Type B pancreatic cell (in vitro differentiated cells): ENCODE measurements at regions not wholly inside any gene's neighbourhood (a gene's known extent, or its start where the extent isn't known, plus 50 kb on each side); places are given as distances from the start of the nearest gene placed in this dataset.

Source experiments
- DNase-seq: peaks from one replicate; pipeline ENCODE4 v3.0.0; 2021; ENCODE audit warnings: mixed read lengths; ENCODE audit not compliant: unreplicated experiment; ENCODE audit errors: extremely low spot score
- H3K27ac Mint-ChIP-seq: 2 replicates; pipeline ENCODE4 v1.8.0; 2021; ENCODE audit warnings: mild to moderate bottlenecking, mixed read lengths
- H3K27me3 Mint-ChIP-seq: 2 replicates; pipeline ENCODE4 v1.8.0; 2021; ENCODE audit warnings: mixed read lengths
- H3K36me3 Mint-ChIP-seq: 2 replicates; pipeline ENCODE4 v1.8.0; 2021; ENCODE audit warnings: mixed read lengths
- H3K4me1 Mint-ChIP-seq: one replicate; pipeline ENCODE4 v1.8.0; 2021; ENCODE audit warnings: mixed read lengths; ENCODE audit not compliant: unreplicated experiment
- H3K4me3 Mint-ChIP-seq: 2 replicates; pipeline ENCODE4 v1.8.0; 2021; ENCODE audit warnings: mild to moderate bottlenecking, mixed read lengths
- H3K9me3 Mint-ChIP-seq: 2 replicates; pipeline ENCODE4 v1.8.0; 2021; ENCODE audit warnings: mixed read lengths
- CTCF ChIP-seq: fragments of 200-600 bp; sonication (generic); conservative IDR thresholded peaks from 2 replicates; pipeline ENCODE4 v1.5.0; 2021; ENCODE audit warnings: antibody characterized with exemption, mild to moderate bottlenecking

GRCh38 chr15:87420017-87420416, 836.5 kb downstream of the NTRK3 start:
- Mint-ChIP-seq H3K4me1 (no peaks in the 10 kb centered on the region), H3K9me3 (no peaks in the 10 kb centered on the region), H3K4me3 (no peak overlapping the region), H3K36me3 (no peaks in the 10 kb centered on the region), H3K27ac (no peak overlapping the region), H3K27me3 (peaks cover 32% of the 10 kb centered on the region)
- no peak for TF ChIP-seq CTCF
- no peak for DNase-seq

DNA sequence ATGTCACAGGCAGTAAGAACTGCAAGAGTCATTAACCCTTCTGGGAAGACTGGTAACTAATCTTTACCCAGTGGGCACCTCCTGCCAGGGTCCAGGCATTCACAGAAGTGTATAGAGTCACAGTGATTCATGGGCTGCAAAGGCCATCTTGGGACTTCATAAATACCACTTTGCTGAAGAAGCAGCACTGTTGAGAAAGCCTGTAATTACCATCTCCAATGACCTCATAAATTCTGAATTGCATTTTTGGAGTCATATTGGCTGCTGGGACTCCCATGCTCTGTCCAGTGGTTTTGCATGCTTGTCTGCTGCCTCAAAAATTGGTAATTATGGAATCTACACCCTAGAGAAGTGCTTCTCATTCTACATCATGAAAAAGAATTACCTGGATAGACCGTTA, 837.2 kb downstream of the NTRK3 start:
- Mint-ChIP-seq H3K9me3 (no peaks in the 10 kb centered on the region), H3K4me1 (no peaks in the 10 kb centered on the region), H3K27ac (no peak overlapping the region), H3K4me3 (no peak overlapping the region), H3K36me3 (no peaks in the 10 kb centered on the region), H3K27me3 (peaks cover 30% of the 10 kb centered on the region)
- DNase-seq: no peak
- TF ChIP-seq CTCF: no peak

DNA sequence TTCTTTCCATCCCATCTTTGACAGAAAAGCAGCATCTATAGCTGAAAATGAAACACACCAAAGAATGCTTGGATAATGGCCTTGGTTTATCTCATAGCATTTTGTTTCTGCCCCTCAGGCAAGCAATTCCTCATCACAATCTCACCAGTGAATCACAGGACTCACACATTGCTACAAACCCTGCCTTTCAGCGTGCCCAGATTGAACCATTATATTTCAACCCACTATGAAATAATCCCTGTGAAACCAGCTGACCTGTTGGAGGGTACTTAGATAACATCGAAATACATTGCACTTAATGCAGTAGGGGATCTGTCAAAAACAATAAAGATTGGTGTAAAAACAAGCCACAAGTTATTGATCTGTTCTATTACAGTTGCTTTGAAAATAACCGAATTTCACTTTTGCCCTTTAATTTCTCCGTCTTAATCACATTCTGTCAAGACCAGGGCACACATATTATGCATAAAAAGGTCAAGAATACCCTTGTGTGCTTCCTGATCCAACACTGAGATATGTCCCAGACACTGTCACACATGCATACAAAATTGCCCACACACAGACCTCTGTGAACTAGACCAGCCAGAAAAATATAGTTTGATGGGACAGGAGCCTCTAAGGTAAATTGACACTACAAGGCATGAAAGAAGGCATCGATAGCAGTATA, 839.8 kb downstream of the NTRK3 start:
- Mint-ChIP-seq H3K27me3 (peaks cover 33% of the 10 kb centered on the region), H3K9me3 (no peaks in the 10 kb centered on the region), H3K36me3 (no peaks in the 10 kb centered on the region), H3K4me1 (no peaks in the 10 kb centered on the region), H3K27ac (no peak overlapping the region), H3K4me3 (no peak overlapping the region)
- TF ChIP-seq CTCF: no peak
- DNase-seq: no peak

GRCh38 chr15:87408902-87409301, 847.6 kb downstream of the NTRK3 start:
- DNase-seq: no peak
- Mint-ChIP-seq H3K36me3 (no peaks in the 10 kb centered on the region), H3K9me3 (no peaks in the 10 kb centered on the region), H3K27me3 (peaks cover 7% of the 10 kb centered on the region), H3K4me1 (no peaks in the 10 kb centered on the region), H3K4me3 (no peak overlapping the region), H3K27ac (no peak overlapping the region)
- TF ChIP-seq CTCF: no peak

GRCh38 chr15:87403973-87404372, 852.6 kb downstream of the NTRK3 start:
- DNase-seq: no peak
- peaks cover 7% of the 10 kb centered on the region for H3K27me3 Mint-ChIP-seq
- H3K36me3 Mint-ChIP-seq: no peaks in the 10 kb centered on the region
- no peak for TF ChIP-seq CTCF
- H3K9me3 Mint-ChIP-seq: no peaks in the 10 kb centered on the region
- no peak overlapping the region for H3K27ac Mint-ChIP-seq
- H3K4me3 Mint-ChIP-seq: no peak overlapping the region
- H3K4me1 Mint-ChIP-seq: no peaks in the 10 kb centered on the region

- H3K4me1 Mint-ChIP-seq: no peaks in the 10 kb centered on the region
- DNase-seq: no peak
- no peaks in the 10 kb centered on the region for H3K9me3 Mint-ChIP-seq
- H3K36me3 Mint-ChIP-seq: no peaks in the 10 kb centered on the region
- no peak overlapping the region for H3K4me3 Mint-ChIP-seq
- H3K27ac Mint-ChIP-seq: no peak overlapping the region
- peaks cover 7% of the 10 kb centered on the region for H3K27me3 Mint-ChIP-seq
- TF ChIP-seq CTCF: no peak
Observed at GRCh38 chr15:87401973-87402372, 854.6 kb downstream of the NTRK3 start.
